OCI-LY1 (cell line): ENCODE measurements at regions not wholly inside any gene's neighbourhood (a gene's known extent, or its start where the extent isn't known, plus 50 kb on each side); places are given as distances from the start of the nearest gene placed in this dataset.

Experiments used
- H2AFZ ChIP-seq: fragments of 200-600 bp; sonication (generic), shearing (Covaris generic); 2 replicates; pipeline ENCODE4 v1.6.0; 2014; ENCODE audit warnings: antibody characterized with exemption, mild to moderate bottlenecking, low read length
- H3F3A ChIP-seq: fragments of 200-600 bp; sonication (generic), shearing (Covaris generic); 2 replicates; pipeline ENCODE4 v1.6.0; 2014; ENCODE audit warnings: mild to moderate bottlenecking, antibody characterized with exemption, low read length, moderate library complexity; ENCODE audit not compliant: insufficient read depth
- H3K27ac ChIP-seq: fragments of 200-600 bp; sonication (generic); 2 replicates; pipeline ENCODE4 v1.5.1; 2014; ENCODE audit warnings: low read length, mixed run types, mild to moderate bottlenecking, low read depth; ENCODE audit not compliant: poor library complexity, severe bottlenecking
- H3K27me3 ChIP-seq: fragments of 200-600 bp; sonication (generic); 2 replicates; pipeline ENCODE4 v1.6.0; 2014; ENCODE audit warnings: antibody characterized with exemption, mild to moderate bottlenecking, low read length, moderate library complexity; ENCODE audit not compliant: insufficient read depth
- H3K36me3 ChIP-seq: fragments of 200-600 bp; sonication (generic); 2 replicates; pipeline ENCODE4 v1.6.1; 2014; ENCODE audit warnings: mild to moderate bottlenecking, antibody characterized with exemption, low read length, moderate library complexity, mixed read lengths; ENCODE audit not compliant: insufficient read depth
- H3K4me1 ChIP-seq: fragments of 200-600 bp; sonication (generic); 2 replicates; pipeline ENCODE4 v1.5.1; 2014; ENCODE audit warnings: mild to moderate bottlenecking, low read length, moderate library complexity; ENCODE audit not compliant: insufficient read depth, severe bottlenecking
- H3K4me2 ChIP-seq: fragments of 200-600 bp; sonication (generic), shearing (Covaris generic); 2 replicates; pipeline ENCODE4 v1.6.1; 2014; ENCODE audit warnings: low read length
- H3K4me3 ChIP-seq: fragments of 200-600 bp; sonication (generic); 2 replicates; pipeline ENCODE4 v1.5.1; 2014; ENCODE audit warnings: low read length, low read depth, mild to moderate bottlenecking, mixed read lengths; ENCODE audit not compliant: poor library complexity, severe bottlenecking
- H3K79me2 ChIP-seq: fragments of 200-600 bp; shearing (Covaris generic); 2 replicates; pipeline ENCODE4 v1.6.1; 2016; ENCODE audit warnings: mixed run types, low read length, mixed read lengths; ENCODE audit not compliant: insufficient read depth
- H3K9ac ChIP-seq: fragments of 200-600 bp; sonication (generic), shearing (Covaris generic); 2 replicates; pipeline ENCODE4 v1.6.1; 2014; ENCODE audit warnings: mild to moderate bottlenecking, low read length, mixed read lengths
- H3K9me2 ChIP-seq: fragments of 200-600 bp; sonication (generic), shearing (Covaris generic); 2 replicates; pipeline ENCODE4 v1.6.1; 2014; ENCODE audit warnings: low read depth, mild to moderate bottlenecking, low read length, mixed read lengths
- H3K9me3 ChIP-seq: fragments of 200-600 bp; shearing (Covaris generic); 2 replicates; pipeline ENCODE4 v1.6.1; 2014; ENCODE audit warnings: low read length, mixed read lengths
- H4K20me1 ChIP-seq: fragments of 200-600 bp; sonication (generic), shearing (Covaris generic); 2 replicates; pipeline ENCODE4 v1.6.0; 2016; ENCODE audit warnings: mild to moderate bottlenecking, low read length; ENCODE audit not compliant: insufficient read depth
- EZH2 ChIP-seq: fragments of 200-600 bp; sonication (generic), shearing (Covaris generic); IDR thresholded peaks from 2 replicates; pipeline ENCODE4 v1.8.0; 2017; ENCODE audit warnings: borderline replicate concordance, mixed run types, mild to moderate bottlenecking, antibody characterized with exemption, low read length, moderate library complexity, mixed read lengths
- TF ChIP-seq, protein P1 (sequence below): fragments of 200-600 bp; sonication (generic), shearing (Covaris generic); IDR thresholded peaks from 2 replicates; pipeline ENCODE4 v1.5.1; 2017; ENCODE audit warnings: mild to moderate bottlenecking, antibody characterized with exemption, low read length, moderate library complexity, mixed read lengths

DNA sequence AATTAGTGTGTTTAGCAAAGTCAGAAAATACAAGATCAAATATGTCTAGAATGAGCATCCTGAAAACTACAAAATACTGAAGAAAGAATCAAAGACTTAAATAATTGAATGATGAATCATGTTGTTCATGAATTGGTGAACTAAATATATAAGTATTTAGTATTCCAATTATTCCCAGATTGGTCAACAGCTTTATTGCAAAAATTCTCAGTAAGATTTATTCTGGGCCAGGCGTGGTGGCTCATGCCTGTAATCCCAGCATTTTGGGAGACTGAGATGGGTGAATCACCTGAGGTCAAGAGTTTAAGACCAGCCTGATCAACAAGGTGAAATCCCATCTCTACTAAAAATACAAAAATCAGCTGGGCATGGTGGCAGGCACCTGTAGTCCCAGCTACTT, 250.0 kb upstream of the NECTIN3 start:
- H3K36me3 ChIP-seq, result no peaks in the 10 kb centered on the region
- no peaks in the 10 kb centered on the region for H3K9me3 ChIP-seq
- no peaks in the 10 kb centered on the region for H3F3A ChIP-seq
- H3K4me3 ChIP-seq, result no peak overlapping the region
- no peak overlapping the region for H3K4me2 ChIP-seq
- no peaks in the 10 kb centered on the region for H3K4me1 ChIP-seq
- no peak overlapping the region for H2AFZ ChIP-seq
- H3K79me2 ChIP-seq, result no peaks in the 10 kb centered on the region
- H3K27ac ChIP-seq, result no peak overlapping the region
- no peaks in the 10 kb centered on the region for H3K27me3 ChIP-seq
- H4K20me1 ChIP-seq, result no peaks in the 10 kb centered on the region
- H3K9me2 ChIP-seq, result no peaks in the 10 kb centered on the region
- no peak overlapping the region for H3K9ac ChIP-seq
- TF ChIP-seq, protein P1, sequence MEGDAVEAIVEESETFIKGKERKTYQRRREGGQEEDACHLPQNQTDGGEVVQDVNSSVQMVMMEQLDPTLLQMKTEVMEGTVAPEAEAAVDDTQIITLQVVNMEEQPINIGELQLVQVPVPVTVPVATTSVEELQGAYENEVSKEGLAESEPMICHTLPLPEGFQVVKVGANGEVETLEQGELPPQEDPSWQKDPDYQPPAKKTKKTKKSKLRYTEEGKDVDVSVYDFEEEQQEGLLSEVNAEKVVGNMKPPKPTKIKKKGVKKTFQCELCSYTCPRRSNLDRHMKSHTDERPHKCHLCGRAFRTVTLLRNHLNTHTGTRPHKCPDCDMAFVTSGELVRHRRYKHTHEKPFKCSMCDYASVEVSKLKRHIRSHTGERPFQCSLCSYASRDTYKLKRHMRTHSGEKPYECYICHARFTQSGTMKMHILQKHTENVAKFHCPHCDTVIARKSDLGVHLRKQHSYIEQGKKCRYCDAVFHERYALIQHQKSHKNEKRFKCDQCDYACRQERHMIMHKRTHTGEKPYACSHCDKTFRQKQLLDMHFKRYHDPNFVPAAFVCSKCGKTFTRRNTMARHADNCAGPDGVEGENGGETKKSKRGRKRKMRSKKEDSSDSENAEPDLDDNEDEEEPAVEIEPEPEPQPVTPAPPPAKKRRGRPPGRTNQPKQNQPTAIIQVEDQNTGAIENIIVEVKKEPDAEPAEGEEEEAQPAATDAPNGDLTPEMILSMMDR, result no peak
- no peak for TF ChIP-seq EZH2

DNA sequence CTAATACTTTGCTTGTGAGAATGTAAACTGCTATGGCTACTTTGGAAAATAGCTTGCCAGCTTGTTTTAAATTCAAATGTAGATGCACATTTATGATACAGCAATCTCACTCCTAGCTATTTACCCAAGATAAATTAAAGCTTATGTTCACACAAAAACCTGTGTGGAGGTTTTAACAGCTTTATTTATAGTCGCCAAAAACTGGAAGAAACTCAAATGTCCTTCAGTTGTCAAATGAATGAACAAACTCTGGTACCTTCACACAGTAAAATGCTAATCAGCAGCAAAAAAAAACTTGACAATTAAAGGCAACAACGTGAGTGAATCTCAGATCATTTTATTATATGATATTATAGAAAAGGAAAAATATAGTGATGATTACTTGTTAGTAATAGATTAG, 248.6 kb upstream of the NECTIN3 start:
- Histone ChIP-seq H3K79me2 (no peaks in the 10 kb centered on the region), H3K4me3 (no peak overlapping the region), H3K27ac (no peak overlapping the region), H2AFZ (no peak overlapping the region), H3K36me3 (no peaks in the 10 kb centered on the region), H3K9ac (no peak overlapping the region), H4K20me1 (no peaks in the 10 kb centered on the region), H3K4me1 (no peaks in the 10 kb centered on the region), H3F3A (no peaks in the 10 kb centered on the region), H3K4me2 (no peak overlapping the region), H3K27me3 (no peaks in the 10 kb centered on the region), H3K9me2 (no peaks in the 10 kb centered on the region), H3K9me3 (no peaks in the 10 kb centered on the region)
- no peak for TF ChIP-seq EZH2
- TF ChIP-seq, protein P1, result no peak

DNA sequence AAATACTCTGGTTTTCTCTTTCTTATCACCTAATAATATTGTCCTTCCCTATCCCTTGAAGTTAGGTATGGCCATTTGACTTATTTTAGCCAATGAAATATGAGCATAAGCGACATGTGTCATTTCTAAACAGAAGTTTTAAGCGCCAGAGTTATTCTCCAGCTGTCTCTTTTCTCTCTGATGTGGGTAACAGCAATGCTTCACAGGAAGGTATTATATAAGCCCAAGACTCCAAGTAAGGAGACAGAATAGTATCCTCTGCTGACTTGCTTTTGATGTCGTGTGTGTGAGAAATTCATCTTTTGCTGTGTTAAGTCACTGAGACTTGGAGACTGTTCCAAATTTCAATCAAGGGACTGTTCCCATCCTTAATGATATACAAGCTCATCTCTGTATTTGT, 224.6 kb upstream of the NECTIN3 start:
- H3F3A ChIP-seq, result no peaks in the 10 kb centered on the region
- no peak overlapping the region for H3K4me2 ChIP-seq
- no peaks in the 10 kb centered on the region for H3K27me3 ChIP-seq
- no peaks in the 10 kb centered on the region for H3K9me3 ChIP-seq
- no peak overlapping the region for H3K27ac ChIP-seq
- H2AFZ ChIP-seq, result no peak overlapping the region
- no peak for TF ChIP-seq EZH2
- TF ChIP-seq, protein P1, result no peak
- H3K36me3 ChIP-seq, result no peaks in the 10 kb centered on the region
- H3K9me2 ChIP-seq, result no peaks in the 10 kb centered on the region
- no peaks in the 10 kb centered on the region for H3K4me1 ChIP-seq
- H3K9ac ChIP-seq, result no peak overlapping the region
- H3K79me2 ChIP-seq, result no peaks in the 10 kb centered on the region
- H3K4me3 ChIP-seq, result no peak overlapping the region
- no peaks in the 10 kb centered on the region for H4K20me1 ChIP-seq
